Esophagus muscularis mucosa (tissue), 3 donors: ENCODE measurements at regions not wholly inside any gene's neighbourhood (a gene's known extent, or its start where the extent isn't known, plus 50 kb on each side); places are given as distances from the start of the nearest gene placed in this dataset.
"Not testable (repeated sequence)": the region's sequence is repeated elsewhere in the genome, so short reads cannot be mapped to it uniquely, and the experiment has no call there.

ENCODE experiments used
- CTCF ChIP-seq, 3 experiments: fragments of 200-600 bp in 2 of 3; fragments of 450-650 bp in 1 of 3; sonication (generic) in 2 of 3; IDR thresholded peaks; one replicate each; pipeline ENCODE4 v1.5.1; 2017 to 2019; ENCODE audit warnings: antibody characterized with exemption in 3 of 3, mild to moderate bottlenecking in 2 of 3, moderate library complexity in 1 of 3
- POLR2A ChIP-seq: fragments of 450-650 bp; IDR thresholded peaks from one replicate; pipeline ENCODE4 v1.6.1; 2017; ENCODE audit warnings: antibody characterized with exemption, moderate library complexity, mild to moderate bottlenecking, low read depth

GRCh38 chr7:153991471-153991870 is 60.7 kb upstream of the DPP6 start:
- not testable (repeated sequence) for TF ChIP-seq CTCF (IDR thresholded peaks at IDR 0.05); POLR2A
